ENCODE measurements at regions not wholly inside any gene's neighbourhood (a gene's known extent, or its start where the extent isn't known, plus 50 kb on each side); places are given as distances from the start of the nearest gene placed in this dataset.

- H3K27ac ChIP-seq (ENCODE audit: insufficient read depth, low read length): no peak overlapping the region
- no peak overlapping the region for H3K4me2 ChIP-seq (ENCODE audit: low read depth, low read length)
- WGBS, 2 experiments (ENCODE audit: extremely low coverage in 2 of 2, insufficient read length in 1 of 2): no CpG with 5 or more reads among the region's 6 CpGs
- no peaks in the 10 kb centered on the region for H3K4me1 ChIP-seq (ENCODE audit: control insufficient read depth, insufficient read depth, low read length)
- no peaks in the 10 kb centered on the region for H3K9me3 ChIP-seq (ENCODE audit: control insufficient read depth, insufficient read depth, low read length)
- H3K9me1 ChIP-seq (ENCODE audit: insufficient read depth, low read length): no peaks in the 10 kb centered on the region
- in situ Hi-C loops (cut with MboI; ENCODE audit: low sequenced_read_pairs) (no loop called here), intact Hi-C loops (cut with micrococcal nuclease) (no loop called here), dilution Hi-C loops (cut with HindIII; ENCODE audit: low sequenced_read_pairs, unreplicated experiment) (no loop called here)
- BruUV-seq (replicated peaks): no TSS peak
- H3K23ac ChIP-seq (ENCODE audit: low read depth, low read length): no peak overlapping the region
- no peaks in the 10 kb centered on the region for H3K27me3 ChIP-seq (ENCODE audit: control insufficient read depth, insufficient read depth, low read length)
- H2BK120ac ChIP-seq (ENCODE audit: low read depth, low read length): no peak overlapping the region
- H2BK20ac ChIP-seq (ENCODE audit: low read depth, low read length): no peak overlapping the region
- H2AK5ac ChIP-seq (ENCODE audit: low read depth, low read length): no peak overlapping the region
- no peak overlapping the region for H4K5ac ChIP-seq (ENCODE audit: low read depth, low read length)
- no peak overlapping the region for H3K56ac ChIP-seq (ENCODE audit: extremely low read depth, insufficient read depth, low read length)
- H4K20me1 ChIP-seq (ENCODE audit: insufficient read depth, low read length): no peaks in the 10 kb centered on the region
- no peak for ATAC-seq (ENCODE audit: low read depth)
- no peak overlapping the region for H4K91ac ChIP-seq (ENCODE audit: insufficient read depth, low read depth, low read length)
- H3K9ac ChIP-seq (ENCODE audit: low read depth, low read length): no peak overlapping the region
- no peak overlapping the region for H3K14ac ChIP-seq (replicated peaks; ENCODE audit: low read depth, low read length)
- no peak for DNase-seq
- no peak overlapping the region for H2AFZ ChIP-seq (replicated peaks; ENCODE audit: low read length, poor library complexity)
- no peaks in the 10 kb centered on the region for H3K79me1 ChIP-seq (ENCODE audit: low read depth in 1 of 2, low read length in 2 of 2)
- no peak overlapping the region for H2BK5ac ChIP-seq (ENCODE audit: low read depth, low read length, poor library complexity, severe bottlenecking)
- H2AK9ac ChIP-seq (replicated peaks; ENCODE audit: low read depth, low read length, poor library complexity): no peak overlapping the region
- no peak for TF ChIP-seq SMC3 (IDR thresholded peaks at IDR 0.05; ENCODE audit: low read depth, low read length)
- TF ChIP-seq RFX5 (IDR thresholded peaks at IDR 0.05; ENCODE audit: low read depth, low read length): no peak
- TF ChIP-seq POLR2A (IDR thresholded peaks at IDR 0.05; ENCODE audit: low read depth, low read length): no peak
- TF ChIP-seq CTCF (conservative IDR thresholded peaks at IDR 0.05; ENCODE audit: low read depth, low read length): no peak
- no peak for TF ChIP-seq CEBPB (IDR thresholded peaks at IDR 0.05; ENCODE audit: low read depth, low read length)
- no peak for TF ChIP-seq MXI1 (IDR thresholded peaks at IDR 0.05; ENCODE audit: borderline replicate concordance, low read depth, low read length)
- TF ChIP-seq CHD1 (IDR thresholded peaks at IDR 0.05; ENCODE audit: low read depth, low read length): no peak
- TF ChIP-seq ELK1 (IDR thresholded peaks at IDR 0.05; ENCODE audit: borderline replicate concordance, low read depth, low read length): no peak
- no peak for TF ChIP-seq FOS (IDR thresholded peaks at IDR 0.05; ENCODE audit: low read depth, low read length)
- TF ChIP-seq NFE2L2 (IDR thresholded peaks at IDR 0.05; ENCODE audit: low read depth, low read length): no peak
- no peak for TF ChIP-seq RAD21 (IDR thresholded peaks at IDR 0.05; ENCODE audit: low read length)
- TF ChIP-seq RCOR1 (IDR thresholded peaks at IDR 0.05; ENCODE audit: insufficient replicate concordance, low read length): no peak
- TF ChIP-seq MAFK (IDR thresholded peaks at IDR 0.05; ENCODE audit: low read depth, low read length): no peak
- no peak for TF ChIP-seq USF2 (IDR thresholded peaks at IDR 0.05; ENCODE audit: low read depth, low read length)
- TF ChIP-seq BHLHE40 (IDR thresholded peaks at IDR 0.05; ENCODE audit: low read depth, low read length): no peak
- TF ChIP-seq MAZ (IDR thresholded peaks at IDR 0.05; ENCODE audit: borderline replicate concordance, low read depth, low read length): no peak
- no peak overlapping the region for H3K4ac ChIP-seq (ENCODE audit: low read depth, low read length)
- H3K4me3 ChIP-seq (ENCODE audit: insufficient read depth, low read depth, low read length): no peak overlapping the region
- CTCF ChIA-PET: no interaction called here
- POLR2A ChIA-PET (ENCODE audit: unreplicated experiment): no interaction called here
- no peak overlapping the region for H4K8ac ChIP-seq (ENCODE audit: low read depth in 2 of 2, low read length in 2 of 2)
- no peaks in the 10 kb centered on the region for H3K36me3 ChIP-seq (ENCODE audit: control insufficient read depth, insufficient read depth, low read length)
- H3K18ac ChIP-seq (ENCODE audit: low read depth, low read length): no peak overlapping the region
- no peak overlapping the region for H2BK15ac ChIP-seq (ENCODE audit: low read depth, low read length)
These were observed 51.5 kb upstream of the DLX6 start for GRCh38 chr7:96953676-96954513.
